ENCODE measurements at regions not wholly inside any gene's neighbourhood (a gene's known extent, or its start where the extent isn't known, plus 50 kb on each side); places are given as distances from the start of the nearest gene placed in this dataset.

- Histone ChIP-seq H3K4me2 (ENCODE audit: low read depth, low read length, poor library complexity, severe bottlenecking) (no peak overlapping the region), H3K79me2 (ENCODE audit: insufficient read depth, low read length) (no peaks in the 10 kb centered on the region), H3K27me3 (ENCODE audit: insufficient read depth, low read length, poor library complexity, severe bottlenecking) (no peaks in the 10 kb centered on the region), H3K4me3 (ENCODE audit: low read length, poor library complexity, severe bottlenecking) (no peak overlapping the region), H4K20me1 (ENCODE audit: insufficient read depth, low read length, poor library complexity, severe bottlenecking) (no peaks in the 10 kb centered on the region), H3K4me1 (ENCODE audit: insufficient read depth, low read length, poor library complexity, severe bottlenecking) (no peaks in the 10 kb centered on the region), H3K9me3 (ENCODE audit: insufficient read depth, low read depth, low read length) (no peaks in the 10 kb centered on the region), H3F3A (ENCODE audit: low read depth) (no peaks in the 10 kb centered on the region), H2AFZ (ENCODE audit: low read length) (no peak overlapping the region), H3K36me3 (ENCODE audit: insufficient read depth, low read length) (no peaks in the 10 kb centered on the region), H3K9me2 (replicated peaks; ENCODE audit: low read depth, low read length) (no peaks in the 10 kb centered on the region), H3K9ac (ENCODE audit: low read depth, low read length, poor library complexity, severe bottlenecking) (no peak overlapping the region)
- TF ChIP-seq CTCF (conservative IDR thresholded peaks at IDR 0.05; ENCODE audit: low read length), result no peak
- no peak for TF ChIP-seq EZH2phosphoT487 (IDR thresholded peaks at IDR 0.05; ENCODE audit: borderline replicate concordance)
Observed at GRCh38 chr9:3704890-3705289, 179.1 kb upstream of the RFX3 start.

GRCh38 chr9:3700772-3701171 lies 175.0 kb upstream of the RFX3 start:
- H3K4me1 ChIP-seq (ENCODE audit: insufficient read depth, low read length, poor library complexity, severe bottlenecking), result no peaks in the 10 kb centered on the region
- TF ChIP-seq CTCF (conservative IDR thresholded peaks at IDR 0.05; ENCODE audit: low read length) (no peak), EZH2phosphoT487 (IDR thresholded peaks at IDR 0.05; ENCODE audit: borderline replicate concordance) (no peak)
- no peak overlapping the region for H3K9ac ChIP-seq (ENCODE audit: low read depth, low read length, poor library complexity, severe bottlenecking)
- no peaks in the 10 kb centered on the region for H3K9me2 ChIP-seq (replicated peaks; ENCODE audit: low read depth, low read length)
- no peaks in the 10 kb centered on the region for H3K79me2 ChIP-seq (ENCODE audit: insufficient read depth, low read length)
- H3K36me3 ChIP-seq (ENCODE audit: insufficient read depth, low read length), result no peaks in the 10 kb centered on the region
- H3K9me3 ChIP-seq (ENCODE audit: insufficient read depth, low read depth, low read length), result no peaks in the 10 kb centered on the region
- H3K4me2 ChIP-seq (ENCODE audit: low read depth, low read length, poor library complexity, severe bottlenecking), result no peak overlapping the region
- H3F3A ChIP-seq (ENCODE audit: low read depth), result no peaks in the 10 kb centered on the region
- no peaks in the 10 kb centered on the region for H3K27me3 ChIP-seq (ENCODE audit: insufficient read depth, low read length, poor library complexity, severe bottlenecking)
- H4K20me1 ChIP-seq (ENCODE audit: insufficient read depth, low read length, poor library complexity, severe bottlenecking), result no peaks in the 10 kb centered on the region
- no peak overlapping the region for H3K4me3 ChIP-seq (ENCODE audit: low read length, poor library complexity, severe bottlenecking)
- H2AFZ ChIP-seq (ENCODE audit: low read length), result no peak overlapping the region

- no peaks in the 10 kb centered on the region for H3K4me1 ChIP-seq (ENCODE audit: insufficient read depth, low read length, poor library complexity, severe bottlenecking)
- H2AFZ ChIP-seq (ENCODE audit: low read length), result no peak overlapping the region
- no peaks in the 10 kb centered on the region for H3F3A ChIP-seq (ENCODE audit: low read depth)
Observed at GRCh38 chr9:3699883-3700282, 174.1 kb upstream of the RFX3 start.

More at GRCh38 chr9:3699883-3700282, 174.1 kb upstream of the RFX3 start:
- Histone ChIP-seq H3K4me3 (ENCODE audit: low read length, poor library complexity, severe bottlenecking) (no peak overlapping the region), H3K9ac (ENCODE audit: low read depth, low read length, poor library complexity, severe bottlenecking) (no peak overlapping the region), H3K9me2 (replicated peaks; ENCODE audit: low read depth, low read length) (no peaks in the 10 kb centered on the region), H4K20me1 (ENCODE audit: insufficient read depth, low read length, poor library complexity, severe bottlenecking) (no peaks in the 10 kb centered on the region), H3K36me3 (ENCODE audit: insufficient read depth, low read length) (no peaks in the 10 kb centered on the region), H3K79me2 (ENCODE audit: insufficient read depth, low read length) (no peaks in the 10 kb centered on the region), H3K9me3 (ENCODE audit: insufficient read depth, low read depth, low read length) (no peaks in the 10 kb centered on the region), H3K27me3 (ENCODE audit: insufficient read depth, low read length, poor library complexity, severe bottlenecking) (no peaks in the 10 kb centered on the region), H3K4me2 (ENCODE audit: low read depth, low read length, poor library complexity, severe bottlenecking) (no peak overlapping the region)
- TF ChIP-seq EZH2phosphoT487 (IDR thresholded peaks at IDR 0.05; ENCODE audit: borderline replicate concordance), result no peak
- TF ChIP-seq CTCF (conservative IDR thresholded peaks at IDR 0.05; ENCODE audit: low read length), result no peak

Data from Loucy (cell line).